K562 (cell line): ENCODE measurements at regions not wholly inside any gene's neighbourhood (a gene's known extent, or its start where the extent isn't known, plus 50 kb on each side); places are given as distances from the start of the nearest gene placed in this dataset.

Experiments
- ATAC-seq: fragments of 200-7000 bp; cut with Tn5 transposase; 3 replicates; pipeline ENCODE4 v1.9.1; 2020; ENCODE audit warnings: moderate library complexity
- BruUV-seq: library from RNA; stranded (reverse); fragments of 400-500 nt; replicated peaks from 2 replicates; lab custom pipeline; 2021; lab: Mats Ljungman, UMichigan
- CTCF ChIA-PET: fragments of 300-600 bp; formaldehyde crosslinking; extraction: SDS; loops from one replicate; lab custom pipeline; 2021; ENCODE audit warnings: low intra/inter-chr PET ratio; lab: Yijun Ruan, JAX
- POLR2A ChIA-PET: fragments of 300-600, 350-650 bp; sonication (Branson Sonifier 250); formaldehyde crosslinking; extraction: SDS; loops from one replicate; lab custom pipeline; 2021; ENCODE audit warnings: antibody characterized with exemption, inconsistent platforms; lab: Yijun Ruan, JAX
- DNase-seq, 4 experiments: peaks; one replicate each; pipeline versions ENCODE4 v3.0.0 to v3.0.0-alpha.2; 2011 to 2018; ENCODE audit warnings: low spot score in 3 of 4, mixed read lengths in 3 of 4; ENCODE audit errors: extremely low read depth in 1 of 4
- FAIRE-seq: peaks from 2 replicates; lab custom pipeline; 2011; peaks lifted over from hg19 to GRCh38; lab: Jason Lieb, UNC
- H2AFZ ChIP-seq: 2 replicates; pipeline ENCODE4 v1.6.0; 2011; ENCODE audit warnings: low read depth, low read length, control low read depth, inconsistent platforms
- H3K27ac ChIP-seq: fragments of 200-600 bp; 3 replicates; pipeline ENCODE4 v1.8.0; 2011; ENCODE audit warnings: low read depth, mild to moderate bottlenecking, control low read depth, inconsistent platforms, low read length, moderate library complexity, mixed read lengths; ENCODE audit errors: extremely low read depth
- H3K27me3 ChIP-seq, 2 experiments: fragments of 300-600 bp in 1 of 2; 2 replicates in 1 of 2; 3 replicates in 1 of 2; pipeline versions ENCODE4 v1.6.0 to v1.8.0; 2011; ENCODE audit warnings: inconsistent platforms in 2 of 2, low read length in 2 of 2, mild to moderate bottlenecking in 1 of 2, mixed read lengths in 1 of 2, moderate library complexity in 1 of 2; ENCODE audit not compliant: control insufficient read depth in 2 of 2, insufficient read depth in 2 of 2
- H3K36me3 ChIP-seq: fragments of 300-600 bp; 3 replicates; pipeline ENCODE4 v1.8.0; 2011; ENCODE audit warnings: mild to moderate bottlenecking, low read length, inconsistent platforms; ENCODE audit not compliant: control insufficient read depth, insufficient read depth
- H3K4me1 ChIP-seq, 2 experiments: fragments of 200-600 bp in 1 of 2; replicated peaks in 1 of 2; 2 replicates in 1 of 2; 3 replicates in 1 of 2; pipeline versions ENCODE4 v1.5.1 to v1.8.0; 2011; ENCODE audit warnings: inconsistent platforms in 2 of 2, low read length in 2 of 2, mild to moderate bottlenecking in 1 of 2, mixed read lengths in 1 of 2, moderate library complexity in 1 of 2; ENCODE audit not compliant: control insufficient read depth in 2 of 2, insufficient read depth in 2 of 2
- H3K4me2 ChIP-seq: 2 replicates; pipeline ENCODE4 v1.6.1; 2011; ENCODE audit warnings: low read length, control low read depth, inconsistent platforms, mixed read lengths; ENCODE audit not compliant: insufficient read depth
- H3K4me3 ChIP-seq: fragments of 200-600 bp; sonication (generic), shearing (Covaris generic); 2 replicates; pipeline ENCODE4 v1.5.1; 2016; ENCODE audit warnings: control low read depth, inconsistent platforms
- H3K79me2 ChIP-seq: fragments of 200-600 bp; 3 replicates; pipeline ENCODE4 v1.8.0; 2011; ENCODE audit warnings: low read length, inconsistent platforms; ENCODE audit not compliant: control insufficient read depth, insufficient read depth
- H3K9ac ChIP-seq, 2 experiments: 2 replicates each; pipeline versions ENCODE4 v1.6.0 to v1.6.1; 2011; ENCODE audit warnings: low read depth in 2 of 2, low read length in 2 of 2, control low read depth in 1 of 2, inconsistent platforms in 1 of 2, mild to moderate bottlenecking in 1 of 2, mixed read lengths in 1 of 2; ENCODE audit not compliant: insufficient read depth in 1 of 2
- H3K9me1 ChIP-seq: one replicate; pipeline ENCODE4 v1.6.0; 2011; ENCODE audit warnings: inconsistent platforms, mild to moderate bottlenecking, low read length, moderate library complexity; ENCODE audit not compliant: control insufficient read depth, insufficient read depth
- H3K9me3 ChIP-seq: replicated peaks from 2 replicates; pipeline ENCODE4 v1.5.1; 2011; ENCODE audit warnings: low read depth, low read length, inconsistent platforms; ENCODE audit not compliant: control insufficient read depth, insufficient read depth
- H4K20me1 ChIP-seq: replicated peaks from 2 replicates; pipeline ENCODE4 v1.6.1; 2011; ENCODE audit warnings: low read length, inconsistent platforms, mixed read lengths; ENCODE audit not compliant: control insufficient read depth, insufficient read depth
- ESRRB ChIP-seq: fragments of 250-450 bp; sonication (Bioruptor Pico); IDR thresholded peaks from 2 replicates; pipeline ENCODE4 v1.5.0; 2020; ENCODE audit warnings: mild to moderate bottlenecking, moderate library complexity, borderline replicate concordance
- SNRNP70 ChIP-seq: fragments of 200-400 bp; formaldehyde crosslinking; optimal IDR thresholded peaks from 2 replicates; pipeline ENCODE3; 2017; ENCODE audit warnings: low read depth, low read length
- ZNF41 ChIP-seq: fragments of 250-450 bp; sonication (Bioruptor Pico); conservative IDR thresholded peaks from 2 replicates; pipeline ENCODE4 v1.4.0; 2020; ENCODE audit warnings: mild to moderate bottlenecking
- WGBS: fragments of 100-300 bp; shearing (Covaris generic); methylation state at CpG from one replicate; pipeline ENCODE4 v1.1.6; 2016; ENCODE audit warnings: low coverage, mixed read lengths; ENCODE audit not compliant: insufficient coverage; ENCODE audit errors: missing lambda C conversion rate; 5-methylcytosine and 5-hydroxymethylcytosine counted together
- in situ Hi-C: fragments of 300-500 bp; cut with MboI; formaldehyde crosslinking; loops from 4 replicates; pipeline ENCODE4 v1.15.0; 2018; ENCODE audit warnings: inconsistent platforms, mixed read lengths
- intact Hi-C: fragments of 100-400 bp; cut with micrococcal nuclease; formaldehyde crosslinking; loops from 2 replicates; pipeline ENCODE4 v1.14.2; 2022
- TF ChIP-seq, protein P1 (sequence below): fragments of 250-450 bp; sonication (Bioruptor Pico); IDR thresholded peaks from 2 replicates; pipeline ENCODE4 v1.4.0; 2020; ENCODE audit warnings: mild to moderate bottlenecking, moderate library complexity
- TF ChIP-seq, protein P2 (sequence below): sonication (generic); formaldehyde crosslinking; IDR thresholded peaks from 2 replicates; pipeline ENCODE4 v1.8.1; 2023; ENCODE audit warnings: mild to moderate bottlenecking, missing genetic modification reagents

DNA sequence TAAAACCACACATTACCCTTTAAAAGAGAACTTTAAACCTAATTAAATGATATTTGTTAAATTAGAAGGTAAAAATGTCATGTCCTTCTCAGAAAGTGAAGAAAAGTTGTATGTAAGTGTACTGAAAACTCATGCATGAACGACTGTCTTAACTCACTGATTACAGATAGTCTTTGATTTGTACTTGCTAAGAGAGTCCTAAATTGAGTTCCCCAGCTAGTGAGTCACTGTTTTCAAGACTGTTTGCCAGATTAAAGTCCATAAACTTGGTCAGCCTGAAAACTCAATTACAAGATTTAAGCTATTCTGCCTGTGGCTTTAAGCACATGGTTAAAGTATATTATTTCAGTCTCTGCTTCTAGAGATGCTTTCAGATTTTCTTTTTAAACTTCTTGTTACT lies 124.9 kb upstream of the ZCCHC13 start:
- no TSS peak for BruUV-seq
- DNase-seq, result no peak
- H2AFZ ChIP-seq, result no peak overlapping the region
- POLR2A ChIA-PET, result no interaction called here
- CTCF ChIA-PET, result no interaction called here
- intact Hi-C loops, result no loop called here
- TF ChIP-seq SNRNP70 (no peak), ESRRB (CRISPR knock-in tag) (no peak), ZNF41 (CRISPR knock-in tag) (no peak)
- TF ChIP-seq, protein P1, sequence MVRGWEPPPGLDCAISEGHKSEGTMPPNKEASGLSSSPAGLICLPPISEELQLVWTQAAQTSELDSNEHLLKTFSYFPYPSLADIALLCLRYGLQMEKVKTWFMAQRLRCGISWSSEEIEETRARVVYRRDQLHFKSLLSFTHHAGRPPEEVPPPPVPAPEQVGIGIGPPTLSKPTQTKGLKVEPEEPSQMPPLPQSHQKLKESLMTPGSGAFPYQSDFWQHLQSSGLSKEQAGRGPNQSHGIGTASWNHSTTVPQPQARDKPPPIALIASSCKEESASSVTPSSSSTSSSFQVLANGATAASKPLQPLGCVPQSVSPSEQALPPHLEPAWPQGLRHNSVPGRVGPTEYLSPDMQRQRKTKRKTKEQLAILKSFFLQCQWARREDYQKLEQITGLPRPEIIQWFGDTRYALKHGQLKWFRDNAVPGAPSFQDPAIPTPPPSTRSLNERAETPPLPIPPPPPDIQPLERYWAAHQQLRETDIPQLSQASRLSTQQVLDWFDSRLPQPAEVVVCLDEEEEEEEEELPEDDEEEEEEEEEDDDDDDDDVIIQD (CRISPR knock-in tag), result no peak
- TF ChIP-seq, protein P2, sequence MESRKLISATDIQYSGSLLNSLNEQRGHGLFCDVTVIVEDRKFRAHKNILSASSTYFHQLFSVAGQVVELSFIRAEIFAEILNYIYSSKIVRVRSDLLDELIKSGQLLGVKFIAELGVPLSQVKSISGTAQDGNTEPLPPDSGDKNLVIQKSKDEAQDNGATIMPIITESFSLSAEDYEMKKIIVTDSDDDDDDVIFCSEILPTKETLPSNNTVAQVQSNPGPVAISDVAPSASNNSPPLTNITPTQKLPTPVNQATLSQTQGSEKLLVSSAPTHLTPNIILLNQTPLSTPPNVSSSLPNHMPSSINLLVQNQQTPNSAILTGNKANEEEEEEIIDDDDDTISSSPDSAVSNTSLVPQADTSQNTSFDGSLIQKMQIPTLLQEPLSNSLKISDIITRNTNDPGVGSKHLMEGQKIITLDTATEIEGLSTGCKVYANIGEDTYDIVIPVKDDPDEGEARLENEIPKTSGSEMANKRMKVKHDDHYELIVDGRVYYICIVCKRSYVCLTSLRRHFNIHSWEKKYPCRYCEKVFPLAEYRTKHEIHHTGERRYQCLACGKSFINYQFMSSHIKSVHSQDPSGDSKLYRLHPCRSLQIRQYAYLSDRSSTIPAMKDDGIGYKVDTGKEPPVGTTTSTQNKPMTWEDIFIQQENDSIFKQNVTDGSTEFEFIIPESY (CRISPR knock-in tag), result no peak
- no peak overlapping the region for H3K4me3 ChIP-seq
- peaks cover 0 to 6% of the 10 kb centered on the region in 2 experiments; a peak in 2 of 5 replicates for H3K27me3 ChIP-seq
- no peak overlapping the region for H3K4me2 ChIP-seq
- H3K4me1 ChIP-seq, result no peaks in the 10 kb centered on the region; a peak in 1 of 5 replicates
- 0% methylated on average over 1 of the region's 1 CpG for WGBS
- no peak overlapping the region for H3K27ac ChIP-seq
- no peaks in the 10 kb centered on the region for H4K20me1 ChIP-seq
- no peaks in the 10 kb centered on the region for H3K79me2 ChIP-seq
- no peak for ATAC-seq
- FAIRE-seq, result peak; percentile 37
- H3K36me3 ChIP-seq, result no peaks in the 10 kb centered on the region
- no peak overlapping the region for H3K9ac ChIP-seq
- no peaks in the 10 kb centered on the region for H3K9me3 ChIP-seq
- H3K9me1 ChIP-seq, result no peaks in the 10 kb centered on the region
- in situ Hi-C loops, result no loop called here
